Esophagus (tissue), 2 donors: ENCODE measurements at regions not wholly inside any gene's neighbourhood (a gene's known extent, or its start where the extent isn't known, plus 50 kb on each side); places are given as distances from the start of the nearest gene placed in this dataset.

Source experiments
- H3K27ac ChIP-seq, 2 donors: one replicate each; pipeline ENCODE4 v1.5.1; 2013; ENCODE audit warnings: low read depth in 2 of 2, mild to moderate bottlenecking in 2 of 2, inconsistent platforms in 1 of 2, low read length in 1 of 2, moderate library complexity in 1 of 2
- H3K27me3 ChIP-seq, 2 donors: one replicate each; pipeline ENCODE4 v1.6.1; 2013; ENCODE audit warnings: low read length in 2 of 2, control low read depth in 1 of 2, mild to moderate bottlenecking in 1 of 2; ENCODE audit not compliant: insufficient read depth in 2 of 2, control insufficient read depth in 1 of 2
- H3K36me3 ChIP-seq, 2 donors: one replicate each; pipeline ENCODE4 v1.6.1; 2013; ENCODE audit warnings: low read length in 1 of 2; ENCODE audit not compliant: control insufficient read depth in 2 of 2, insufficient read depth in 2 of 2
- H3K4me1 ChIP-seq, 2 donors: one replicate each; pipeline ENCODE4 v1.6.1; 2013; ENCODE audit warnings: low read length in 1 of 2; ENCODE audit not compliant: control insufficient read depth in 2 of 2, insufficient read depth in 2 of 2
- H3K4me3 ChIP-seq, 2 donors: one replicate each; pipeline ENCODE4 v1.5.1; 2013; ENCODE audit warnings: low read length in 2 of 2, mild to moderate bottlenecking in 2 of 2, low read depth in 1 of 2, moderate library complexity in 1 of 2
- H3K9me3 ChIP-seq, 2 donors: one replicate each; pipeline ENCODE4 v1.6.1; 2013; ENCODE audit warnings: mild to moderate bottlenecking in 2 of 2, low read depth in 1 of 2, low read length in 1 of 2, moderate library complexity in 1 of 2; ENCODE audit not compliant: control insufficient read depth in 2 of 2, insufficient read depth in 1 of 2
- WGBS, 2 donors: extraction: QIAGEN DNeasy Blood & Tissue Kit; methylation state at CpG; one replicate each; pipeline ENCODE4 v1.1.7; 2013; 5-methylcytosine and 5-hydroxymethylcytosine counted together
- donor health status: healthy with polysubstance abuse.
- donor health status: Bipolar disorder and iron deficiency.

DNA sequence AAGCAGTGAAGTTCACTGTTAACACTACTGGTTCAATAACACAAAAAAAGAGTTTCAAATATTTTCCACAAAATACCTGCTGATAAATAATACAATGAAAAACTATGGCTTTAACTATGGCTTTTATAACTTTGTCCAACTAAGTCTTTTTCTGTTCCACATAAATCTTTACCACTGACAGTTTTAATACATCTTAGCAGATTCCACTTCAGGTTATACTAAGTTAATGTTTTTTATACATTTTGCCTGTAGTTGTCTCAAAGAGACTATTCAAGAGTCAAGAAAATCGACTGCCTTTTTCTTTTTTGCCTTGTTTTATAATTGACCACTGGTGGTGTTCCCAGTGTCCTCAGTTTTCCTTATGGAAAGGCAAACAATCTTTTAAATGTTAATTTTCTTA, 379.7 kb upstream of the PMFBP1 start:
- WGBS, 2 donors = 85 to 94% methylated on average over 1 of the region's 1 CpG
- Histone ChIP-seq H3K27me3 (no peaks in the 10 kb centered on the region), H3K4me1 (no peaks in the 10 kb centered on the region), H3K36me3 (no peaks in the 10 kb centered on the region), H3K4me3 (no peak overlapping the region), H3K9me3 (no peaks in the 10 kb centered on the region), H3K27ac (no peak overlapping the region)

DNA sequence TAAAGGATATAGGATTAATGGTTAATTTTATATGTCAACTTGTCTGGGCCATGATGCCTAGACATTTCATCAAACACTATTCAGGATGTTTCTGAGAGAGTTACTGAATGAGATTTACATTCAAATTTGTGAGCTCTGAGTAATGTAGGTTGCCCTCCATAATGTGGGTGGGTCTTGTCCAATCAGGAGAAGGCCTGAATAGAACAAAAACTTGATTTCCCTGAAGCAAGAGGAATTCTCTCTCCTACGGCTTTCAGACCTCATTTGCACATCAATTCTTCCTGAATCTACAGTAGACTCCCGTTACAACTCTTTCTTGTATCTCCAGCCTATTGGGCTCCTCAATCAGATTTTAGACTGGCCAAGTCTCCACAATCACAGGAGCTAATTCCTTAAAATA, 377.9 kb upstream of the PMFBP1 start:
- Histone ChIP-seq H3K9me3 (no peaks in the 10 kb centered on the region), H3K4me3 (no peak overlapping the region)
- whole genome bisulfite sequencing, 2 donors = 94 to 95% methylated on average over 2 of the region's 2 CpGs

DNA sequence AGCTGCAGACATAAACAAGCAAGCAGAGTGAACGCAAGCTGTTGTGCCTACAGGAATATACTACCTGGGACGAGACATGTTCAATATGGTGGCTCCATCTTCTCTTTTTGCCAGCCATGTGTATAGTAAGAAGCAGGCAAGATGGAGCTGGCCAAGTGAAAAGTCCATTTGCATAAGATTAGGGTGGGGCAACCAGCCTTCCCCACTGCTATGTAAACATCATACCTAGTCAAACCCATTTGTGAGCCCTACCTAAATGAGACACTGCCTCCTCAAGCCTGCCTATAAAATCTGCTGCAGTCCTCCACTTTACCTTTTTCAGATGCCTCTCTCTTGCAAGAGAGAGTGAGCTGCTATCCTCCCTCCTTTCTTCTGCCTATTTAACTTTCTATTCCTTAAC, 370.1 kb upstream of the PMFBP1 start:
- no peaks in the 10 kb centered on the region for H3K4me1 ChIP-seq
- H3K27me3 ChIP-seq = no peaks in the 10 kb centered on the region
- 98 to 100% methylated on average over 2 of the region's 2 CpGs for WGBS, 2 donors
- H3K27ac ChIP-seq = no peak overlapping the region
- no peak overlapping the region for H3K4me3 ChIP-seq
- peaks cover 0 to 2% of the 10 kb centered on the region in 2 donors for H3K9me3 ChIP-seq
- H3K36me3 ChIP-seq = no peaks in the 10 kb centered on the region

More for the DNA sequence above, 377.9 kb upstream of the PMFBP1 start:
- no peaks in the 10 kb centered on the region for H3K4me1 ChIP-seq
- no peaks in the 10 kb centered on the region for H3K36me3 ChIP-seq
- no peak overlapping the region for H3K27ac ChIP-seq
- no peaks in the 10 kb centered on the region for H3K27me3 ChIP-seq

DNA sequence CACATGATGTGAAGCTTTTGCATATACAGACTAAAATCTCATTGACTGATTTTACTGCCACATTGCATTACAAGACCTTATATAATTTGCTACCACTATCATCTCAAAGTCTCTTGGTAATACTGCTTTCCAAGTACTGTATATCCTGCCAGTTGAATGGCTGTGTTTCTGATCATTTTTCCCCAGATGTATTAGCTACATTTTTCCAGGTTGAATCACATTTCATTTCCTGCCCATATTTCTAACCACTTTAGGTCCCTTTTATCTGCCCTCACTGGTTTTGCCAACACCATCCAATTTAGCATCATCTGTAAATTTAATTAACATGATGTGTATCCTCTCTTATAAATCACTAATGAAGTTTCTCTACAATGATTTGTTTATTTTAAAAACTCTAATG, 365.7 kb upstream of the PMFBP1 start:
- no peak overlapping the region for H3K27ac ChIP-seq

DNA sequence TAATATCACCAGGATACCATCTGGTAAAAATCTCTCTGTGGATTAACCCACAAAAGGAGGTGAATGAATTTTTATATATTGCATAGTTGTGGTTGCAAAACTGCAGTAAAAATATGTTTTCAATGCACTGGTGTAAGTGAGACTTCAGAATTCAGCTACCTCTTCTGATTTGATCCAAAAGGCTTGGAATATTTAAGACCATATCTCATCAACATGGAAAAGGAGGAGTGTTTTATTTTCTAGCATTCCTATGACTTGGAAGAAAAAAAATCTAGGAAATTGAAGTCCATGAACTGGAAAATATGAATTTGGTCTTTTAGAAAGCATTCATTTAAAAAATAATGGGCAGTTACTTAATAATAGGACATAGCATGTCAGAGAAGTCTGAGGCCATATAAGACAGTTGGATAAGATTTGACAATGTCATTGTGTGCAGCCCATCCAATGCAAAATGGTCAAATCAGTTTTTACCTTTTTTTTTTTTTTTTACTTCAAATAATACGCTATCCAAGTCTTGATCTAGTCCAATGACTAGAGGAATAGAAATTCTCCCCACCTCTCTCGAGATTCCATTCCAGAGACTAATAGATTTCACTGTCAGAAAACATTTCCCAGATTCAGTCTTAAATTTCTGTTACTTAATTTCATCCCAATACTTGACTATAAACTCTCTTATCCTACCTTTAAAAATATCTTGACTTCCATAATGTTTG, 364.9 kb upstream of the PMFBP1 start:
- no peaks in the 10 kb centered on the region for H3K9me3 ChIP-seq
- no peaks in the 10 kb centered on the region for H3K27me3 ChIP-seq
- no peaks in the 10 kb centered on the region for H3K4me1 ChIP-seq
- H3K4me3 ChIP-seq = no peak overlapping the region
- no peaks in the 10 kb centered on the region for H3K36me3 ChIP-seq
- WGBS, 2 donors = 93 to 94% methylated on average over 2 of the region's 2 CpGs
- H3K27ac ChIP-seq = no peak overlapping the region

More for the DNA sequence above, 365.7 kb upstream of the PMFBP1 start:
- H3K9me3 ChIP-seq = no peaks in the 10 kb centered on the region
- no peaks in the 10 kb centered on the region for H3K4me1 ChIP-seq
- no peak overlapping the region for H3K4me3 ChIP-seq
- H3K27me3 ChIP-seq = no peaks in the 10 kb centered on the region
- no peaks in the 10 kb centered on the region for H3K36me3 ChIP-seq

GRCh38 chr16:72532906-72533410, 361.0 kb upstream of the PMFBP1 start:
- Histone ChIP-seq H3K27ac (no peak overlapping the region), H3K4me3 (no peak overlapping the region), H3K4me1 (no peaks in the 10 kb centered on the region), H3K27me3 (no peaks in the 10 kb centered on the region), H3K9me3 (no peaks in the 10 kb centered on the region), H3K36me3 (no peaks in the 10 kb centered on the region)
- 74 to 76% methylated on average over 9 of the region's 9 CpGs for WGBS, 2 donors

GRCh38 chr16:72530434-72530833, 358.5 kb upstream of the PMFBP1 start:
- no peak overlapping the region for H3K4me3 ChIP-seq
- 88% methylated on average over 2 of the region's 2 CpGs for WGBS, 2 donors
- H3K27ac ChIP-seq = no peak overlapping the region
- no peaks in the 10 kb centered on the region for H3K36me3 ChIP-seq
- H3K4me1 ChIP-seq = no peaks in the 10 kb centered on the region
- no peaks in the 10 kb centered on the region for H3K9me3 ChIP-seq
- no peaks in the 10 kb centered on the region for H3K27me3 ChIP-seq

DNA sequence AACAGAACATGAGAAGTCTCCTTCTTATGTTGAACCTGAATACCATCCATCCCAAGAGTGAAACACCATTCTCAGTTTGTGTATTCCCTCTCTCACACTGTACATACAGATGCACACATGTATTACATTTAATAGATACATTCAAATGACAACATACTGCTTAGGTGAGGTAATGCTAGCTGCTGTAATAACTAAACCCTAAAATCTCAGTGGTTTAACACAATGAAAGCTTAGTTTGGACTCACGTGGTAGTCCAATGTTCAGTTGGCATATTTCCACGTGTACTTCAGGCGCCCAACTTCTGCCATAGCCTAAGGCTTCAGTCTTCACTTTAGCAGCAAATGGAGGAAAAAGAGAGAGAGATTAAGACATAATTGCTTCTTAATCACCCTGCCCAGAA, 351.1 kb upstream of the PMFBP1 start:
- H3K27me3 ChIP-seq = no peaks in the 10 kb centered on the region
- 72 to 88% methylated on average over 3 of the region's 3 CpGs for WGBS, 2 donors
- H3K27ac ChIP-seq = no peak overlapping the region
- no peaks in the 10 kb centered on the region for H3K9me3 ChIP-seq
- H3K36me3 ChIP-seq = no peaks in the 10 kb centered on the region
- no peak overlapping the region for H3K4me3 ChIP-seq
- H3K4me1 ChIP-seq = no peaks in the 10 kb centered on the region

DNA sequence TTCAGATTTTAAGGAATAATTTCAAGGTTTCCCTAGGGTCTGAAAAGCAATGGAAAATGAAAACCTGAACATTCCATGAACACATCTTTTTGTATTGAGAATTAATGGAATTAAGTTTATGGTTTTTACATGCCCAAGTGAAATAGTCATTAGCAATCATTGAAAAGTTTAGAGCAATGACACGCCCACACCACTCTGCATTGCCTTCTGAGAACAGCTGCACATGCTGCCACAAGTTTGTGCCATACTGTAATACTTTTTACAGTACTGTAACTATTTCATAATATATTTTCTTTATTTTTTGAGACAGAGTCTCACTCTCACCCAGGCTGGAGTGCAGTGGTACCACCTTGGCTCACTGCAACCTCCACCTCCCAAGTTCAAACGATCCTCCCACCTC, 345.2 kb upstream of the PMFBP1 start:
- Histone ChIP-seq H3K4me3 (no peak overlapping the region), H3K4me1 (no peaks in the 10 kb centered on the region), H3K27me3 (no peaks in the 10 kb centered on the region), H3K36me3 (no peaks in the 10 kb centered on the region), H3K27ac (no peak overlapping the region), H3K9me3 (no peaks in the 10 kb centered on the region)
- 82 to 84% methylated on average over 2 of the region's 2 CpGs for WGBS, 2 donors

GRCh38 chr16:72511171-72511570, 339.2 kb upstream of the PMFBP1 start:
- Histone ChIP-seq H3K27ac (no peak overlapping the region), H3K27me3 (no peaks in the 10 kb centered on the region), H3K36me3 (no peaks in the 10 kb centered on the region), H3K9me3 (no peaks in the 10 kb centered on the region), H3K4me1 (no peaks in the 10 kb centered on the region), H3K4me3 (no peak overlapping the region)
- WGBS, 2 donors = 93% methylated on average over 3 of the region's 3 CpGs
